ENCODE measurements at regions not wholly inside any gene's neighbourhood (a gene's known extent, or its start where the extent isn't known, plus 50 kb on each side); places are given as distances from the start of the nearest gene placed in this dataset.
"Not testable (repeated sequence)": the region's sequence is repeated elsewhere in the genome, so short reads cannot be mapped to it uniquely, and the experiment has no call there.

- no peak for DNase-seq
These were observed 364.3 kb upstream of the PTCHD4 start for GRCh38 chr6:48475275-48475674.

GRCh38 chr6:48474830-48475229 is 363.8 kb upstream of the PTCHD4 start:
- DNase-seq: no peak

- DNase-seq: no peak
These were observed 363.1 kb upstream of the PTCHD4 start for GRCh38 chr6:48474136-48474535.

GRCh38 chr6:48472535-48472934 is 361.5 kb upstream of the PTCHD4 start:
- DNase-seq: no peak

GRCh38 chr6:48472091-48472490 is 361.1 kb upstream of the PTCHD4 start:
- peak; percentile 4 for DNase-seq

- DNase-seq: no peak
These were observed 360.3 kb upstream of the PTCHD4 start for GRCh38 chr6:48471326-48471725.

- DNase-seq: no peak
These were observed 338.0 kb upstream of the PTCHD4 start for GRCh38 chr6:48449002-48449401.

- DNase-seq: no peak
These were observed 336.3 kb upstream of the PTCHD4 start for GRCh38 chr6:48447251-48447650.

- DNase-seq: no peak
These were observed 318.6 kb upstream of the PTCHD4 start for GRCh38 chr6:48429610-48430009.

GRCh38 chr6:48429021-48429420 is 318.0 kb upstream of the PTCHD4 start:
- no peak for DNase-seq

- DNase-seq: no peak
These were observed 315.6 kb upstream of the PTCHD4 start for GRCh38 chr6:48426636-48427035.

- DNase-seq: no peak
These were observed 312.8 kb upstream of the PTCHD4 start for GRCh38 chr6:48423640-48424365.

- no peak for DNase-seq
These were observed 309.0 kb upstream of the PTCHD4 start for GRCh38 chr6:48419992-48420391.

GRCh38 chr6:48417927-48418326 is 306.9 kb upstream of the PTCHD4 start:
- DNase-seq: no peak

- no peak for DNase-seq
These were observed 301.7 kb upstream of the PTCHD4 start for GRCh38 chr6:48412656-48413055.

- no peak for DNase-seq
These were observed 293.9 kb upstream of the PTCHD4 start for GRCh38 chr6:48404927-48405326.

GRCh38 chr6:48403587-48403986 is 292.6 kb upstream of the PTCHD4 start:
- DNase-seq: no peak

- DNase-seq: no peak
These were observed 290.0 kb upstream of the PTCHD4 start for GRCh38 chr6:48401016-48401415.

- DNase-seq: no peak
These were observed 286.9 kb upstream of the PTCHD4 start for GRCh38 chr6:48397887-48398286.

GRCh38 chr6:48389146-48390043 is 278.4 kb upstream of the PTCHD4 start:
- DNase-seq: no peak

GRCh38 chr6:48388044-48388443 is 277.0 kb upstream of the PTCHD4 start:
- no peak for DNase-seq

- no peak for DNase-seq
These were observed 267.9 kb upstream of the PTCHD4 start for GRCh38 chr6:48378884-48379407.

GRCh38 chr6:48377115-48377514 is 266.1 kb upstream of the PTCHD4 start:
- no peak for DNase-seq

GRCh38 chr6:48371226-48371625 is 260.2 kb upstream of the PTCHD4 start:
- DNase-seq: not testable (repeated sequence)

Data from hematopoietic multipotent progenitor cell treated with erythropoietin and hydrocortisone succinate and interleukin-3 and kit ligand, for 4 days (in vitro differentiated cells).